ENCODE measurements at regions not wholly inside any gene's neighbourhood (a gene's known extent, or its start where the extent isn't known, plus 50 kb on each side); places are given as distances from the start of the nearest gene placed in this dataset.

DNA sequence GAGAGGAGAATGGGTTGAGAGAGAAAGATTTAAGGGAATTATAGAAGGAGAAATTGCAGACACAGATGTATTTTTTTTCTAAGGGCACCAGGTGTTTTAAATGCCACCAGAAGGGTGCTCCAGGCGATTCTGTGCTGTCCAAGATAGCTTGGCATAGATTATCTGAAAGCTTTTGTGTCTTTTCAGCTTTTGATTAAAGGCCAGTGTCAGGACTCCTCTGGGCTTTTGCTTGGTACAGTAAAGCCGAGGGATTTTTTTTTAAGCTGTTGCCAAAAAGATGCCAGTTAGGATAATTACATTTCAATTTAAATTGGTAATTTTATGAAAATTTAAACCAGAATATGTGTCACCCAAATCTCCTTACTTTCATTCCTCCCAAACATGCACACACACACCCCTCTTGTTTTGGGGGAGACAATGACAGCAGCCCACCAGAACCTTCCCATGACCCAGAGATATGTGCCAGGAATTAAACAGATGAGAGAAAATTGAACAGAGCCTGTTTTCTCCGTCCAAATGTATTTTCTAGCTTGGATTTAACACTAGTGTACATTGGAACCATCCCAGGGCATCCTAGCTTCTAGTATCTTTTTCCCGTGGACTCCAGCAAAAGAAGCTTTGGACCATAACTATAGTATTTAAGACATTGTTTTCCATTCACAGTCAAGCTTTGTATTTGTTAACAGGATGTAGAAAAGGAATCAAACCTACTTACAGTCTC, 670.7 kb upstream of the CXADR start:
- TF ChIP-seq, protein P1, sequence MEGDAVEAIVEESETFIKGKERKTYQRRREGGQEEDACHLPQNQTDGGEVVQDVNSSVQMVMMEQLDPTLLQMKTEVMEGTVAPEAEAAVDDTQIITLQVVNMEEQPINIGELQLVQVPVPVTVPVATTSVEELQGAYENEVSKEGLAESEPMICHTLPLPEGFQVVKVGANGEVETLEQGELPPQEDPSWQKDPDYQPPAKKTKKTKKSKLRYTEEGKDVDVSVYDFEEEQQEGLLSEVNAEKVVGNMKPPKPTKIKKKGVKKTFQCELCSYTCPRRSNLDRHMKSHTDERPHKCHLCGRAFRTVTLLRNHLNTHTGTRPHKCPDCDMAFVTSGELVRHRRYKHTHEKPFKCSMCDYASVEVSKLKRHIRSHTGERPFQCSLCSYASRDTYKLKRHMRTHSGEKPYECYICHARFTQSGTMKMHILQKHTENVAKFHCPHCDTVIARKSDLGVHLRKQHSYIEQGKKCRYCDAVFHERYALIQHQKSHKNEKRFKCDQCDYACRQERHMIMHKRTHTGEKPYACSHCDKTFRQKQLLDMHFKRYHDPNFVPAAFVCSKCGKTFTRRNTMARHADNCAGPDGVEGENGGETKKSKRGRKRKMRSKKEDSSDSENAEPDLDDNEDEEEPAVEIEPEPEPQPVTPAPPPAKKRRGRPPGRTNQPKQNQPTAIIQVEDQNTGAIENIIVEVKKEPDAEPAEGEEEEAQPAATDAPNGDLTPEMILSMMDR (IDR thresholded peaks at IDR 0.05; ENCODE audit: low read depth, low read length): no peak
- no peak for TF ChIP-seq EZH2phosphoT487 (IDR thresholded peaks at IDR 0.05; ENCODE audit: low read depth)
